Calu3 (cell line): ENCODE measurements at regions not wholly inside any gene's neighbourhood (a gene's known extent, or its start where the extent isn't known, plus 50 kb on each side); places are given as distances from the start of the nearest gene placed in this dataset.

Experiments used
- BruUV-seq: library from RNA; stranded (reverse); fragments of 400-500 nt; replicated peaks from 2 replicates; lab custom pipeline; 2021; lab: Mats Ljungman, UMichigan
- CTCF ChIA-PET: fragments of 300-600 bp; sonication (Branson Sonifier 250); formaldehyde crosslinking; loops from one replicate; lab custom pipeline; 2022; ENCODE audit warnings: antibody characterized with exemption; lab: Charles Lee
- DNase-seq: peaks from one replicate; pipeline ENCODE4 v3.0.0; 2022
- H3K27ac Mint-ChIP-seq: one replicate; pipeline ENCODE4 v1.8.0; 2022; ENCODE audit warnings: mixed read lengths; ENCODE audit not compliant: unreplicated experiment
- H3K27me3 Mint-ChIP-seq: one replicate; pipeline ENCODE4 v1.8.0; 2022; ENCODE audit warnings: mixed read lengths; ENCODE audit not compliant: unreplicated experiment
- H3K36me3 Mint-ChIP-seq: one replicate; pipeline ENCODE4 v1.8.0; 2022; ENCODE audit warnings: mild to moderate bottlenecking, moderate library complexity, mixed read lengths; ENCODE audit not compliant: insufficient read depth, unreplicated experiment
- H3K4me1 Mint-ChIP-seq: one replicate; pipeline ENCODE4 v1.8.0; 2022; ENCODE audit warnings: mild to moderate bottlenecking, low read depth, mixed read lengths; ENCODE audit not compliant: unreplicated experiment
- H3K4me3 Mint-ChIP-seq: one replicate; pipeline ENCODE4 v1.8.0; 2022; ENCODE audit warnings: mild to moderate bottlenecking, low read depth, moderate library complexity, mixed read lengths; ENCODE audit not compliant: unreplicated experiment
- H3K9me3 Mint-ChIP-seq: one replicate; pipeline ENCODE4 v1.8.0; 2022; ENCODE audit warnings: low read depth, mixed read lengths; ENCODE audit not compliant: unreplicated experiment
- CTCF ChIP-seq: fragments of 200-600 bp; IDR thresholded peaks from one replicate; pipeline ENCODE4 v1.8.0; 2022; ENCODE audit warnings: antibody characterized with exemption; ENCODE audit not compliant: unreplicated experiment
- intact Hi-C: fragments of 100-400 bp; cut with micrococcal nuclease; formaldehyde crosslinking; loops from one replicate; pipeline ENCODE4 v1.10.0; 2022; ENCODE audit not compliant: unreplicated experiment

- no TSS peak for BruUV-seq
- Mint-ChIP-seq H3K4me3 (no peak overlapping the region), H3K27me3 (no peaks in the 10 kb centered on the region), H3K4me1 (no peaks in the 10 kb centered on the region), H3K9me3 (no peaks in the 10 kb centered on the region), H3K27ac (no peak overlapping the region), H3K36me3 (no peaks in the 10 kb centered on the region)
- CTCF ChIA-PET: no interaction called here
- intact Hi-C loops: no loop called here
- no peak for DNase-seq
- no peak for TF ChIP-seq CTCF
Measured at GRCh38 chr2:49807689-49808088, 653.4 kb upstream of the FSHR start.

- no peak overlapping the region for H3K27ac Mint-ChIP-seq
- DNase-seq: no peak
- no peak overlapping the region for H3K4me3 Mint-ChIP-seq
- intact Hi-C loops: no loop called here
- H3K36me3 Mint-ChIP-seq: no peaks in the 10 kb centered on the region
- H3K27me3 Mint-ChIP-seq: no peaks in the 10 kb centered on the region
- H3K4me1 Mint-ChIP-seq: no peaks in the 10 kb centered on the region
- no peak for TF ChIP-seq CTCF
- H3K9me3 Mint-ChIP-seq: peaks cover 6% of the 10 kb centered on the region
- CTCF ChIA-PET: no interaction called here
- no TSS peak for BruUV-seq
Measured at GRCh38 chr2:49804111-49804510, 649.8 kb upstream of the FSHR start.

GRCh38 chr2:49801898-49802450 is 647.7 kb upstream of the FSHR start:
- H3K36me3 Mint-ChIP-seq: no peaks in the 10 kb centered on the region
- BruUV-seq: no TSS peak
- no peaks in the 10 kb centered on the region for H3K4me1 Mint-ChIP-seq
- CTCF ChIA-PET: no interaction called here
- TF ChIP-seq CTCF: no peak
- peaks cover 12% of the 10 kb centered on the region for H3K9me3 Mint-ChIP-seq
- H3K4me3 Mint-ChIP-seq: no peak overlapping the region
- H3K27ac Mint-ChIP-seq: no peak overlapping the region
- no peak for DNase-seq
- no peaks in the 10 kb centered on the region for H3K27me3 Mint-ChIP-seq
- intact Hi-C loops: no loop called here

- Mint-ChIP-seq H3K27ac (no peak overlapping the region), H3K4me1 (no peaks in the 10 kb centered on the region), H3K9me3 (peaks cover 15% of the 10 kb centered on the region), H3K4me3 (no peak overlapping the region), H3K36me3 (no peaks in the 10 kb centered on the region), H3K27me3 (no peaks in the 10 kb centered on the region)
- intact Hi-C loops: no loop called here
- CTCF ChIA-PET: no interaction called here
- BruUV-seq: no TSS peak
- no peak for TF ChIP-seq CTCF
- DNase-seq: no peak
Measured at GRCh38 chr2:49798570-49798969, 644.3 kb upstream of the FSHR start.
